Endothelial cell (in vitro differentiated cells): ENCODE measurements at regions not wholly inside any gene's neighbourhood (a gene's known extent, or its start where the extent isn't known, plus 50 kb on each side); places are given as distances from the start of the nearest gene placed in this dataset.

Experiments
- DNase-seq: peaks from one replicate; pipeline ENCODE4 v3.0.0; 2021; ENCODE audit warnings: low spot score
- H3K27ac Mint-ChIP-seq: one replicate; pipeline ENCODE4 v1.8.0; 2021; ENCODE audit warnings: mixed read lengths, inconsistent platforms; ENCODE audit not compliant: unreplicated experiment
- H3K27me3 Mint-ChIP-seq: one replicate; pipeline ENCODE4 v1.8.0; 2021; ENCODE audit warnings: mild to moderate bottlenecking, moderate library complexity, mixed read lengths, inconsistent platforms; ENCODE audit not compliant: unreplicated experiment
- H3K36me3 Mint-ChIP-seq: one replicate; pipeline ENCODE4 v1.8.0; 2021; ENCODE audit warnings: mild to moderate bottlenecking, low read depth, mixed read lengths, inconsistent platforms; ENCODE audit not compliant: unreplicated experiment
- H3K4me1 Mint-ChIP-seq: one replicate; pipeline ENCODE4 v1.8.0; 2021; ENCODE audit warnings: mild to moderate bottlenecking, mixed read lengths, inconsistent platforms; ENCODE audit not compliant: unreplicated experiment
- H3K4me3 Mint-ChIP-seq: one replicate; pipeline ENCODE4 v1.8.0; 2021; ENCODE audit warnings: mild to moderate bottlenecking, mixed read lengths, inconsistent platforms; ENCODE audit not compliant: unreplicated experiment
- H3K9me3 Mint-ChIP-seq: one replicate; pipeline ENCODE4 v1.8.0; 2021; ENCODE audit warnings: mixed read lengths, inconsistent platforms; ENCODE audit not compliant: unreplicated experiment
- CTCF ChIP-seq: fragments of 200-600 bp; sonication (generic); IDR thresholded peaks from one replicate; pipeline ENCODE4 v1.5.0; 2021; ENCODE audit warnings: antibody characterized with exemption; ENCODE audit not compliant: unreplicated experiment

- Mint-ChIP-seq H3K9me3 (no peaks in the 10 kb centered on the region), H3K27ac (no peak overlapping the region), H3K36me3 (no peaks in the 10 kb centered on the region), H3K4me1 (peaks cover 19% of the 10 kb centered on the region), H3K27me3 (peaks cover 4% of the 10 kb centered on the region), H3K4me3 (no peak overlapping the region)
- TF ChIP-seq CTCF, result no peak
- DNase-seq, result no peak
These were observed 809.9 kb upstream of the EEF2KMT start for GRCh38 chr16:5907544-5907943.

- no peaks in the 10 kb centered on the region for H3K36me3 Mint-ChIP-seq
- no peak overlapping the region for H3K27ac Mint-ChIP-seq
- peaks cover 4% of the 10 kb centered on the region for H3K27me3 Mint-ChIP-seq
- DNase-seq, result no peak
- H3K9me3 Mint-ChIP-seq, result no peaks in the 10 kb centered on the region
- no peak for TF ChIP-seq CTCF
- peaks cover 11% of the 10 kb centered on the region for H3K4me1 Mint-ChIP-seq
- H3K4me3 Mint-ChIP-seq, result no peak overlapping the region
These were observed 808.8 kb upstream of the EEF2KMT start for GRCh38 chr16:5906351-5906750.

- H3K36me3 Mint-ChIP-seq, result no peaks in the 10 kb centered on the region
- TF ChIP-seq CTCF, result no peak
- no peak overlapping the region for H3K4me3 Mint-ChIP-seq
- DNase-seq, result no peak
- no peaks in the 10 kb centered on the region for H3K9me3 Mint-ChIP-seq
- peaks cover 7% of the 10 kb centered on the region for H3K4me1 Mint-ChIP-seq
- peaks cover 4% of the 10 kb centered on the region for H3K27me3 Mint-ChIP-seq
- no peak overlapping the region for H3K27ac Mint-ChIP-seq
These were observed 808.3 kb upstream of the EEF2KMT start for GRCh38 chr16:5905935-5906334.

GRCh38 chr16:5903832-5904231, 806.2 kb upstream of the EEF2KMT start:
- Mint-ChIP-seq H3K36me3 (no peaks in the 10 kb centered on the region), H3K27ac (no peak overlapping the region), H3K4me1 (no peaks in the 10 kb centered on the region), H3K4me3 (no peak overlapping the region), H3K9me3 (no peaks in the 10 kb centered on the region), H3K27me3 (peaks cover 6% of the 10 kb centered on the region)
- TF ChIP-seq CTCF, result no peak
- DNase-seq, result no peak

GRCh38 chr16:5903153-5903552, 805.6 kb upstream of the EEF2KMT start:
- Mint-ChIP-seq H3K27me3 (peaks cover 6% of the 10 kb centered on the region), H3K27ac (no peak overlapping the region), H3K36me3 (no peaks in the 10 kb centered on the region), H3K4me3 (no peak overlapping the region), H3K4me1 (no peaks in the 10 kb centered on the region), H3K9me3 (no peaks in the 10 kb centered on the region)
- TF ChIP-seq CTCF, result no peak
- no peak for DNase-seq
